Right lobe of liver (tissue), 4 donors: ENCODE measurements at regions not wholly inside any gene's neighbourhood (a gene's known extent, or its start where the extent isn't known, plus 50 kb on each side); places are given as distances from the start of the nearest gene placed in this dataset.

ENCODE experiments used
- CTCF ChIP-seq, 4 donors: fragments of 200-600 bp in 3 of 4; fragments of 450-650 bp in 1 of 4; IDR thresholded peaks; one replicate each; pipeline versions ENCODE4 v1.5.1 to v1.8.0; 2016 to 2022; ENCODE audit warnings: antibody characterized with exemption in 4 of 4, mild to moderate bottlenecking in 2 of 4
- POLR2A ChIP-seq: fragments of 450-650 bp; IDR thresholded peaks from one replicate; pipeline ENCODE4 v1.6.1; 2017; ENCODE audit warnings: antibody characterized with exemption, mild to moderate bottlenecking
- donor health status: DM: no; HTN: no; CAD: no.
- donor health status: DM: no; HTN: no; CAD: no.
- donor health status: DM: no; HTN: yes; CAD: no.

GRCh38 chr15:92324101-92324963 is 69.3 kb upstream of the ST8SIA2 start:
- TF ChIP-seq CTCF (IDR thresholded peaks at IDR 0.05) (no peak), POLR2A (no peak)
